ENCODE measurements at regions not wholly inside any gene's neighbourhood (a gene's known extent, or its start where the extent isn't known, plus 50 kb on each side); places are given as distances from the start of the nearest gene placed in this dataset.

- no peak for TF ChIP-seq ZBTB33 (IDR thresholded peaks at IDR 0.05; ENCODE audit: extremely low read depth, insufficient replicate concordance, low read length)
- TF ChIP-seq EZH2phosphoT487 (IDR thresholded peaks at IDR 0.05; ENCODE audit: borderline replicate concordance) = no peak
- TF ChIP-seq SIN3A (IDR thresholded peaks at IDR 0.05; ENCODE audit: low read depth) = no peak
- no peak for TF ChIP-seq POLR2A (IDR thresholded peaks at IDR 0.05; ENCODE audit: borderline replicate concordance, extremely low read depth, insufficient read depth, insufficient read length)
- no peak for TF ChIP-seq SRF (IDR thresholded peaks at IDR 0.05; ENCODE audit: low read depth)
- no peak for TF ChIP-seq TCF7L2 (IDR thresholded peaks at IDR 0.05; ENCODE audit: borderline replicate concordance, extremely low read depth, insufficient read depth, insufficient read length)
- TF ChIP-seq CBX3 (IDR thresholded peaks at IDR 0.05; ENCODE audit: low read depth) = no peak
Observed at GRCh38 chr3:187801152-187801551, 55.9 kb upstream of the BCL6 start (continued).

DNA sequence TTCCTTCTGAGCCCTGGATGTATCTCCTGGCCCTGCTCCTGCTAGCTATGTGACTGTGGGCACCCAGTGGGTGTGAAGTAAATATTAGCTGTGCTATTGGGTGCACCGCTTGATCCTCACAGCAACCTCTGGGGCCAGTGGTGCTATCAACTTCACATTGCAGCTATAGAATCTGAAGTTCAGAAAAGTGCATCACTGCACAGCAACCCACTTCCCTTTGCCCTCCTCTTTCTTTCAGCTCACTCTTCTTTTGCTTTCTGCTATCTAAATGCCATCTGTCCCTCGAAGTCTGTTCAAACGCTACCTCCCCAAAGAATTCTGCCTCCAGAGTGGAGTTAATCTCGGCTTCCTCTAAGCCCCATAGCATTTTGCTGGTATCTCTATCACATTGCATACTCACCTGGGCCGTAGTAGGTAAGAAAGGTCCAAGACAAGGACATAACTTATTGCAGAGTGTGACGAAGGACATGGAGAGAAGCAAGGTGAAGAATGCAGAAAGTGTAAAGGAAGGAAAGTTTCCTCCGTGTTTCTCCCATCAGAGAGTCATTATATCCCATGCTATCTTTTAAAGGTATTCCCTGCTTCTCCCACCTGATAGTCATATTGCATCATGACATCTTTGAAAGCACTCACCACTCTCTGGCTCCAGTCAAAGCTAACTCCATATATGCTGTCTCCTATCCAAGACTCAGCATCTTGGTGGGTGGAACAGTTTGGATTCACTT is 57.1 kb upstream of the BCL6 start:
- Histone ChIP-seq H3K9me2 (ENCODE audit: insufficient read depth) (no peaks in the 10 kb centered on the region), H3K36me3 (ENCODE audit: control insufficient read depth in 1 of 2, insufficient read depth in 2 of 2, low read length in 2 of 2) (no peaks in the 10 kb centered on the region), H3K4me1 (ENCODE audit: control insufficient read depth in 1 of 2, insufficient read depth in 2 of 2, low read length in 2 of 2) (no peaks in the 10 kb centered on the region), H4K20me1 (ENCODE audit: insufficient read depth) (no peaks in the 10 kb centered on the region), H3K9ac (ENCODE audit: low read length) (no peak overlapping the region), H3K4me3 (replicated peaks in 1 of 2; ENCODE audit: low read depth in 1 of 2, low read length in 2 of 2) (no peak overlapping the region), H3K9me3 (ENCODE audit: control insufficient read depth in 1 of 2, insufficient read depth in 1 of 2, low read depth in 1 of 2, low read length in 2 of 2) (no peaks in the 10 kb centered on the region), H3K4me2 (ENCODE audit: low read length) (no peak overlapping the region), H3K79me2 (ENCODE audit: insufficient read depth, low read length) (no peaks in the 10 kb centered on the region), H3K27ac (ENCODE audit: low read depth, low read length) (no peak overlapping the region), H2AFZ (ENCODE audit: low read depth, low read length, poor library complexity, severe bottlenecking) (no peak overlapping the region), H3K27me3 (ENCODE audit: insufficient read depth, low read length) (no peaks in the 10 kb centered on the region)
- DNase-seq (ENCODE audit: low read depth, low spot score) (no peak), ATAC-seq (no peak)
- no TSS peak for BruUV-seq (replicated peaks)
- intact Hi-C loops (cut with micrococcal nuclease) = no loop called here
- TF ChIP-seq, protein P1, sequence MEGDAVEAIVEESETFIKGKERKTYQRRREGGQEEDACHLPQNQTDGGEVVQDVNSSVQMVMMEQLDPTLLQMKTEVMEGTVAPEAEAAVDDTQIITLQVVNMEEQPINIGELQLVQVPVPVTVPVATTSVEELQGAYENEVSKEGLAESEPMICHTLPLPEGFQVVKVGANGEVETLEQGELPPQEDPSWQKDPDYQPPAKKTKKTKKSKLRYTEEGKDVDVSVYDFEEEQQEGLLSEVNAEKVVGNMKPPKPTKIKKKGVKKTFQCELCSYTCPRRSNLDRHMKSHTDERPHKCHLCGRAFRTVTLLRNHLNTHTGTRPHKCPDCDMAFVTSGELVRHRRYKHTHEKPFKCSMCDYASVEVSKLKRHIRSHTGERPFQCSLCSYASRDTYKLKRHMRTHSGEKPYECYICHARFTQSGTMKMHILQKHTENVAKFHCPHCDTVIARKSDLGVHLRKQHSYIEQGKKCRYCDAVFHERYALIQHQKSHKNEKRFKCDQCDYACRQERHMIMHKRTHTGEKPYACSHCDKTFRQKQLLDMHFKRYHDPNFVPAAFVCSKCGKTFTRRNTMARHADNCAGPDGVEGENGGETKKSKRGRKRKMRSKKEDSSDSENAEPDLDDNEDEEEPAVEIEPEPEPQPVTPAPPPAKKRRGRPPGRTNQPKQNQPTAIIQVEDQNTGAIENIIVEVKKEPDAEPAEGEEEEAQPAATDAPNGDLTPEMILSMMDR (IDR thresholded peaks at IDR 0.05 in 2 of 3, conservative IDR thresholded peaks at IDR 0.05 in 1 of 3; ENCODE audit: borderline replicate concordance in 1 of 3, insufficient read depth in 1 of 3, low read depth in 2 of 3, low read length in 2 of 3) = no peak
- TF ChIP-seq CEBPB (IDR thresholded peaks at IDR 0.05; ENCODE audit: low read depth) (no peak), TCF7L2 (IDR thresholded peaks at IDR 0.05; ENCODE audit: borderline replicate concordance, extremely low read depth, insufficient read depth, insufficient read length) (no peak), SIN3A (IDR thresholded peaks at IDR 0.05; ENCODE audit: low read depth) (no peak), RAD21 (IDR thresholded peaks at IDR 0.05; ENCODE audit: low read depth) (no peak), ZNF274 (IDR thresholded peaks at IDR 0.05; ENCODE audit: low read depth, low read length) (no peak), ATF3 (IDR thresholded peaks at IDR 0.05) (no peak), SP1 (IDR thresholded peaks at IDR 0.05; ENCODE audit: low read depth) (no peak), EGR1 (IDR thresholded peaks at IDR 0.05; ENCODE audit: low read depth) (no peak), POLR2A (IDR thresholded peaks at IDR 0.05; ENCODE audit: borderline replicate concordance, extremely low read depth, insufficient read depth, insufficient read length) (no peak), POLR2AphosphoS5 (IDR thresholded peaks at IDR 0.05; ENCODE audit: low read depth, low read length) (no peak)
- ChIA-PET RAD21 (ENCODE audit: low non-redundant PET in 1 of 2, low total read pairs in 2 of 2, uncharacterized antibody in 2 of 2, unreplicated experiment in 2 of 2) (no interaction called here), CTCF (no interaction called here), POLR2A (no interaction called here)

Data from HCT116 (cell line).